Epithelial cell of esophagus (primary cell): ENCODE measurements at regions not wholly inside any gene's neighbourhood (a gene's known extent, or its start where the extent isn't known, plus 50 kb on each side); places are given as distances from the start of the nearest gene placed in this dataset.
"Not testable (repeated sequence)": the region's sequence is repeated elsewhere in the genome, so short reads cannot be mapped to it uniquely, and the experiment has no call there.

Source experiments
- DNase-seq: peaks from one replicate; pipeline ENCODE4 v3.0.0; 2010; ENCODE audit warnings: low read depth
- H3K4me3 ChIP-seq: 2 replicates; pipeline ENCODE4 v1.5.1; 2011; ENCODE audit warnings: mild to moderate bottlenecking, low read length, control low read depth
- CTCF ChIP-seq: IDR thresholded peaks from 2 replicates; pipeline ENCODE4 v1.5.1; 2011; ENCODE audit warnings: low read depth, mild to moderate bottlenecking, low read length, control low read depth, inconsistent platforms; ENCODE audit not compliant: insufficient read depth; ENCODE audit errors: missing control alignments

- DNase-seq = no peak
- H3K4me3 ChIP-seq = no peak overlapping the region
- TF ChIP-seq CTCF = no peak
Observed at GRCh38 chr2:184039493-184039892, 558.8 kb upstream of the ZNF804A start.

- H3K4me3 ChIP-seq = no peak overlapping the region
- TF ChIP-seq CTCF = no peak
- DNase-seq = no peak
Observed at GRCh38 chr2:184040230-184040629, 558.1 kb upstream of the ZNF804A start.

GRCh38 chr2:184041077-184041476 lies 557.3 kb upstream of the ZNF804A start:
- TF ChIP-seq CTCF = no peak
- H3K4me3 ChIP-seq = no peak overlapping the region
- DNase-seq = no peak

- H3K4me3 ChIP-seq = no peak overlapping the region
- no peak for TF ChIP-seq CTCF
- no peak for DNase-seq
Observed at GRCh38 chr2:184041777-184042176, 556.6 kb upstream of the ZNF804A start.

GRCh38 chr2:184047536-184047935 lies 550.8 kb upstream of the ZNF804A start:
- no peak for DNase-seq
- H3K4me3 ChIP-seq = no peak overlapping the region
- TF ChIP-seq CTCF = no peak

- no peak overlapping the region for H3K4me3 ChIP-seq
- no peak for TF ChIP-seq CTCF
- DNase-seq = no peak
Observed at GRCh38 chr2:184049566-184049965, 548.8 kb upstream of the ZNF804A start.

- no peak for TF ChIP-seq CTCF
- no peak overlapping the region for H3K4me3 ChIP-seq
- peak; percentile 81 for DNase-seq
Observed at GRCh38 chr2:184053326-184053725, 545.0 kb upstream of the ZNF804A start.

- H3K4me3 ChIP-seq, DNase-seq: not testable (repeated sequence)
Observed at GRCh38 chr2:184054419-184054818, 543.9 kb upstream of the ZNF804A start.
